ENCODE measurements at regions not wholly inside any gene's neighbourhood (a gene's known extent, or its start where the extent isn't known, plus 50 kb on each side); places are given as distances from the start of the nearest gene placed in this dataset.

- H3K4me3 ChIP-seq (ENCODE audit: insufficient read depth, low read depth, low read length), result no peak overlapping the region
- H3K27ac ChIP-seq (ENCODE audit: insufficient read depth, low read depth, low read length, poor library complexity, severe bottlenecking), result no peak overlapping the region
- H3K4me1 ChIP-seq (ENCODE audit: control insufficient read depth, insufficient read depth, low read length), result no peaks in the 10 kb centered on the region
- 91 to 95% methylated on average over 3 of the region's 3 CpGs for WGBS, 2 experiments
- no peaks in the 10 kb centered on the region for H3K36me3 ChIP-seq (ENCODE audit: control insufficient read depth, insufficient read depth, low read length)
- no peaks in the 10 kb centered on the region for H3K9me3 ChIP-seq (ENCODE audit: control insufficient read depth, low read length)
- H3K27me3 ChIP-seq (ENCODE audit: control insufficient read depth, insufficient read depth, low read length, poor library complexity, severe bottlenecking), result no peaks in the 10 kb centered on the region
Observed at GRCh38 chr3:99199021-99199420, 297.5 kb upstream of the DCBLD2 start.

- no peaks in the 10 kb centered on the region for H3K36me3 ChIP-seq (ENCODE audit: control insufficient read depth, insufficient read depth, low read length)
- H3K27ac ChIP-seq (ENCODE audit: insufficient read depth, low read depth, low read length, poor library complexity, severe bottlenecking), result no peak overlapping the region
- H3K27me3 ChIP-seq (ENCODE audit: control insufficient read depth, insufficient read depth, low read length, poor library complexity, severe bottlenecking), result no peaks in the 10 kb centered on the region
- no peaks in the 10 kb centered on the region for H3K4me1 ChIP-seq (ENCODE audit: control insufficient read depth, insufficient read depth, low read length)
- WGBS, 2 experiments, result 77 to 87% methylated on average over 3 of the region's 3 CpGs
- no peak overlapping the region for H3K4me3 ChIP-seq (ENCODE audit: insufficient read depth, low read depth, low read length)
- H3K9me3 ChIP-seq (ENCODE audit: control insufficient read depth, low read length), result no peaks in the 10 kb centered on the region
Observed at GRCh38 chr3:99191186-99191585, 289.7 kb upstream of the DCBLD2 start.

- H3K36me3 ChIP-seq (ENCODE audit: control insufficient read depth, insufficient read depth, low read length), result no peaks in the 10 kb centered on the region
- no peaks in the 10 kb centered on the region for H3K27me3 ChIP-seq (ENCODE audit: control insufficient read depth, insufficient read depth, low read length, poor library complexity, severe bottlenecking)
- H3K9me3 ChIP-seq (ENCODE audit: control insufficient read depth, low read length), result no peaks in the 10 kb centered on the region
- H3K4me3 ChIP-seq (ENCODE audit: insufficient read depth, low read depth, low read length), result no peak overlapping the region
- no peaks in the 10 kb centered on the region for H3K4me1 ChIP-seq (ENCODE audit: control insufficient read depth, insufficient read depth, low read length)
- no peak overlapping the region for H3K27ac ChIP-seq (ENCODE audit: insufficient read depth, low read depth, low read length, poor library complexity, severe bottlenecking)
Observed at GRCh38 chr3:99188936-99189335, 287.4 kb upstream of the DCBLD2 start.

GRCh38 chr3:99186016-99186415 is 284.5 kb upstream of the DCBLD2 start:
- 87 to 91% methylated on average over 2 of the region's 2 CpGs for WGBS, 2 experiments
- Histone ChIP-seq H3K27me3 (ENCODE audit: control insufficient read depth, insufficient read depth, low read length, poor library complexity, severe bottlenecking) (no peaks in the 10 kb centered on the region), H3K4me3 (ENCODE audit: insufficient read depth, low read depth, low read length) (no peak overlapping the region), H3K4me1 (ENCODE audit: control insufficient read depth, insufficient read depth, low read length) (no peaks in the 10 kb centered on the region), H3K27ac (ENCODE audit: insufficient read depth, low read depth, low read length, poor library complexity, severe bottlenecking) (no peak overlapping the region), H3K9me3 (ENCODE audit: control insufficient read depth, low read length) (no peaks in the 10 kb centered on the region), H3K36me3 (ENCODE audit: control insufficient read depth, insufficient read depth, low read length) (no peaks in the 10 kb centered on the region)

- Histone ChIP-seq H3K36me3 (ENCODE audit: control insufficient read depth, insufficient read depth, low read length) (no peaks in the 10 kb centered on the region), H3K27ac (ENCODE audit: insufficient read depth, low read depth, low read length, poor library complexity, severe bottlenecking) (no peak overlapping the region), H3K4me1 (ENCODE audit: control insufficient read depth, insufficient read depth, low read length) (no peaks in the 10 kb centered on the region), H3K4me3 (ENCODE audit: insufficient read depth, low read depth, low read length) (no peak overlapping the region), H3K27me3 (ENCODE audit: control insufficient read depth, insufficient read depth, low read length, poor library complexity, severe bottlenecking) (no peaks in the 10 kb centered on the region), H3K9me3 (ENCODE audit: control insufficient read depth, low read length) (no peaks in the 10 kb centered on the region)
- WGBS, 2 experiments, result 89 to 95% methylated on average over 2 of the region's 4 CpGs
Observed at GRCh38 chr3:99176169-99176964, 274.9 kb upstream of the DCBLD2 start.

GRCh38 chr3:99175276-99175812 is 273.8 kb upstream of the DCBLD2 start:
- Histone ChIP-seq H3K27me3 (ENCODE audit: control insufficient read depth, insufficient read depth, low read length, poor library complexity, severe bottlenecking) (no peaks in the 10 kb centered on the region), H3K4me1 (ENCODE audit: control insufficient read depth, insufficient read depth, low read length) (no peaks in the 10 kb centered on the region), H3K4me3 (ENCODE audit: insufficient read depth, low read depth, low read length) (no peak overlapping the region), H3K9me3 (ENCODE audit: control insufficient read depth, low read length) (no peaks in the 10 kb centered on the region), H3K27ac (ENCODE audit: insufficient read depth, low read depth, low read length, poor library complexity, severe bottlenecking) (no peak overlapping the region), H3K36me3 (ENCODE audit: control insufficient read depth, insufficient read depth, low read length) (no peaks in the 10 kb centered on the region)
- 86 to 89% methylated on average over 2 to 3 of the region's 4 CpGs for WGBS, 2 experiments

- Histone ChIP-seq H3K4me3 (ENCODE audit: insufficient read depth, low read depth, low read length) (no peak overlapping the region), H3K36me3 (ENCODE audit: control insufficient read depth, insufficient read depth, low read length) (no peaks in the 10 kb centered on the region), H3K9me3 (ENCODE audit: control insufficient read depth, low read length) (no peaks in the 10 kb centered on the region), H3K27ac (ENCODE audit: insufficient read depth, low read depth, low read length, poor library complexity, severe bottlenecking) (no peak overlapping the region), H3K4me1 (ENCODE audit: control insufficient read depth, insufficient read depth, low read length) (no peaks in the 10 kb centered on the region), H3K27me3 (ENCODE audit: control insufficient read depth, insufficient read depth, low read length, poor library complexity, severe bottlenecking) (no peaks in the 10 kb centered on the region)
- WGBS, 2 experiments, result 46 to 50% methylated on average over 5 of the region's 5 CpGs
Observed at GRCh38 chr3:99172736-99173657, 271.5 kb upstream of the DCBLD2 start.

GRCh38 chr3:99171800-99172199 is 270.3 kb upstream of the DCBLD2 start:
- H3K36me3 ChIP-seq (ENCODE audit: control insufficient read depth, insufficient read depth, low read length), result no peaks in the 10 kb centered on the region
- no peak overlapping the region for H3K27ac ChIP-seq (ENCODE audit: insufficient read depth, low read depth, low read length, poor library complexity, severe bottlenecking)
- no peaks in the 10 kb centered on the region for H3K4me1 ChIP-seq (ENCODE audit: control insufficient read depth, insufficient read depth, low read length)
- 91 to 96% methylated on average over 4 of the region's 4 CpGs for WGBS, 2 experiments
- no peaks in the 10 kb centered on the region for H3K9me3 ChIP-seq (ENCODE audit: control insufficient read depth, low read length)
- no peaks in the 10 kb centered on the region for H3K27me3 ChIP-seq (ENCODE audit: control insufficient read depth, insufficient read depth, low read length, poor library complexity, severe bottlenecking)
- H3K4me3 ChIP-seq (ENCODE audit: insufficient read depth, low read depth, low read length), result no peak overlapping the region

GRCh38 chr3:99170867-99171517 is 269.5 kb upstream of the DCBLD2 start:
- Histone ChIP-seq H3K4me3 (ENCODE audit: insufficient read depth, low read depth, low read length) (no peak overlapping the region), H3K9me3 (ENCODE audit: control insufficient read depth, low read length) (no peaks in the 10 kb centered on the region), H3K27ac (ENCODE audit: insufficient read depth, low read depth, low read length, poor library complexity, severe bottlenecking) (no peak overlapping the region), H3K27me3 (ENCODE audit: control insufficient read depth, insufficient read depth, low read length, poor library complexity, severe bottlenecking) (no peaks in the 10 kb centered on the region), H3K4me1 (ENCODE audit: control insufficient read depth, insufficient read depth, low read length) (no peaks in the 10 kb centered on the region), H3K36me3 (ENCODE audit: control insufficient read depth, insufficient read depth, low read length) (no peaks in the 10 kb centered on the region)
- WGBS, 2 experiments, result 91 to 93% methylated on average over 6 of the region's 6 CpGs

- Histone ChIP-seq H3K9me3 (ENCODE audit: control insufficient read depth, low read length) (no peaks in the 10 kb centered on the region), H3K36me3 (ENCODE audit: control insufficient read depth, insufficient read depth, low read length) (no peaks in the 10 kb centered on the region), H3K27me3 (ENCODE audit: control insufficient read depth, insufficient read depth, low read length, poor library complexity, severe bottlenecking) (no peaks in the 10 kb centered on the region), H3K4me1 (ENCODE audit: control insufficient read depth, insufficient read depth, low read length) (no peaks in the 10 kb centered on the region), H3K27ac (ENCODE audit: insufficient read depth, low read depth, low read length, poor library complexity, severe bottlenecking) (no peak overlapping the region), H3K4me3 (ENCODE audit: insufficient read depth, low read depth, low read length) (no peak overlapping the region)
Observed at GRCh38 chr3:99167071-99167470, 265.6 kb upstream of the DCBLD2 start.
